Pons (tissue), 1 donor: ENCODE measurements at regions not wholly inside any gene's neighbourhood (a gene's known extent, or its start where the extent isn't known, plus 50 kb on each side); places are given as distances from the start of the nearest gene placed in this dataset.
"Not testable (repeated sequence)": the region's sequence is repeated elsewhere in the genome, so short reads cannot be mapped to it uniquely, and the experiment has no call there.

ENCODE experiments used
- DNase-seq: peaks from one replicate; pipeline ENCODE4 v3.0.0-alpha.2; 2016; ENCODE audit warnings: low spot score

DNA sequence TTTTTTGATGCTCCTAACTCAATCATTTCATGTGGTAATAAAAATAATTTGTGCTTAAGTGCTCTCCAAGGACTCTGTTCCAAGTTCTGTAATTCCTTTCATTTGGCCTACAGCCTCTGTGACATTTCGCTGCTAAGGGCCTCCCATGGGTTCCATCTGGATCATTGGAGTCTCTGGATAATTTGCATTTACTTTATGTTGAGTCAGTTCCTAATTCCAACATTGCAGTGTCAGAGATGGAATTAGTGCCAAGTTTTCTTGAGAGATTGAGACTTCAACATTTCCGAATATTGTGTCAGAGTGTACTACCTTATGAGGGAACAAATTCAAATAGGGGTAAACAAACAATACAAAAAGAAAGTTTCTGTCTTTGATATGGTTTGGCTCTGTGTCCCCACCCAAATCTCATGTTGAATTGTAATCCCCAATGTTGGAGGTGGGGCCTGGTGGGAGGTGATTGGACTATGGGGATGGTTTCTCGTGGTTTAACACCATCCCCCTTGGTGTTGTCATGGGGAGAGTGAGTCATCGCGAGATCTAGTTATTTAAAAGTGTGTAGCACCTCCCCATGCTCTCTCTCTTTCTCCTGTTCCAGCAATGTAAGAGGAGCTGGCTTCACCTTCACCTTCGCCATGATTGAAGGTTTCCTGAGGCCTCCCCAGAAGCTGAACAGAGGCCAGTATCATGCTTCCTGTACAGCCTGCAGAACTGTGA lies 244.1 kb upstream of the TBX18 start:
- peak; percentile 17 for DNase-seq

DNA sequence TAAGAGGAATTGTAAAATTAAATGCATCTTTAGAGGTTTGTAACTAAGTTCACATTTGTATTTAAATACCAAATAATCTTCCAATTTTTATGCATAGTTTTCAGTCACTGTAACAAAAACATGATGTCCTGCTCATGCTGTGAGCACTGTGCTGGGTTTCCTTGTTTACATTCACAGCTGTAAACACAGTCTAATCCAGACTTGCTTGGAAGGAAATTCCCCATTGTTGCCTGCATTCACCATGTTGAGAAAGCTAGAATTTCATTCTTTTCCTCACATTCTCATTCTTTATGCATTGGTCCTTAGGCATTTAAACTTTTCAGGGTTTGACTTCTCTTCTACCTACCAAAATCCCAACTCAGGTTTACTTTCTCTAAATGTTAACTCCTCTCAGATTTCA lies 242.0 kb upstream of the TBX18 start:
- DNase-seq: no peak

DNA sequence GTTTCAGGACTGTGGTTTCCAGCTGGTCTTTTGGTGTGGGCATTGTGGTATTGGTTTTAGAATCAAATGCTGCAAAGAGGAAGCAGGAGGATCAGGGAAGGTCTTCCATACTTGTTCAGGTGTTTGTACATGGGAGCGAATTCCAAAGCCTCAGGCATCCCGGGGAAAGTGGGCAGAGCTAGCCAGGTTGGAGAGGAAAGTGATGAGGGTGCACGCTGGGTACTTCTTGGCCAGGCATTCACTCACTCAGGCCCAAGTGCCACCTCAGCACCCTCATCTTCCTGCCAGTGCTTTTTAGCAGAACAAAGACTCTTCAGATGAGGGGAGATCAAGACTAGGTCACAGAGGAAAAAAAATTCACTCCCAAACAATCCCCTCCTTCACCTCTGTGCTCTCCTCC lies 241.1 kb upstream of the TBX18 start:
- DNase-seq: no peak

DNA sequence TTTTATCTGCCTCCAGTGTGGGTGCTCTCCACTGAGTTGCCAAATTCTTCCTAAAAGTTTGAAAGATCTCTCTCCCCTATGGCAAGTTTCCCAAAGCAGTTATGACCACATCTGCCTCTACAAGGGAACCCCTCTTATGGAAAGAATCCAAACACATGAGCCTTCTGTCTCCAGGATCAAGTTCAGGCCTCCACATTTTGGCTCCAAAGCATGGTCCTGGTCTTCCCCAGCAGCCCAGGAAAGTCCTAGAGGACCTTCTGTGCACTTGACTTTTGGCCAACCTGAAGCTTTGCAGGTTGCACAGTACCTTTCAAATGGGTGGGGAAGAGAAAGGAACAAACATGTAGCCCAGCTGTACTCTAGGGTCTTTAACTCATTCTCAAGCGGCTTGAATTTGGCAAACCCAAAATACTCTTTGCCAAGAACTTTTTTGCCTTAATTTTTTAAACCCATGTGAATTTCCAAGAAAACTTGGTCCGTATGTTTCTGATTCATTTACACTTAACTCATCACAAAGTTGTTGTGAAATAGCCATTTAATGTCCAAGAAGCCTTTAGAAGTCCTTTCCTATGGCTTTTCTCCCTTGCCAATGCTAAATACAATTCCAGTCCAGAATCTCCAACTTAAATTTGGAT lies 240.1 kb upstream of the TBX18 start:
- no peak for DNase-seq

DNA sequence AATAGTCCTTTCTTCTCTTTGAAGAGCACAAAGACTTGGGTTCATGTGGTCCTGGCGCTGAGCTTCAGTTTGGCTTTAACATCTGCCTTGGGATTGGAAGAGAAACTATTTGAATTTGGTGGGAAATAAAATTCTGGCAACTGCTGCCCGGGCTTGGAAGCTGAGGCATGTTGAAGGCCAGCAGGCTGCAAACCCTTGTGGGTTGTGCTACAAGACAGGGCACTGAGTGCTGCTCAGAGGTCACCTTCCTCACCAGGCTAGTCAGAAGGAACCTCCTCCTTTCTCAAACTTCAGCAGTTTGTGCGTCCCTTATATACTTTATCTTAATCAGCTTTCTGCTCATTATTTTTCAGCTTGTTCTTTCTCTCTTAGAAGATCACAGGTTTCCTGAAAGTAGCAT lies 238.4 kb upstream of the TBX18 start:
- DNase-seq: no peak

DNA sequence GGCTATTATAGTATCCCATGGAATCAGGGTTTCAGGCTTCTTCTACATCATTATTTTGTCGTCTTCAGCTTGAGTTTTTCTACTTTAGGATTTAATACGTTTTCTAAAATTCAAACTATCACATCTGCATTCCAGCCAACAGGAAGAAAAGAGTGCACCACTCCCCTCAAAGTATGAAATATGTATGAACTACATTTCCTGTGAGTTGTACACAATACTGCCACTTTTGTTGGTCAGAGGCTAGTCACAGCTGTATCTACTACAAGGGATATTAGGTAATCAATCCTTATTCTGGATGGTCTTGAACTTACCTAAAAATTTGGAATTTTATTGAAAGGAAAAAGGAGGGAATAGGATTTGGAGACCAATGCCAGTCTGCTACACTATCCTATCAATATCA lies 235.6 kb upstream of the TBX18 start:
- no peak for DNase-seq

DNA sequence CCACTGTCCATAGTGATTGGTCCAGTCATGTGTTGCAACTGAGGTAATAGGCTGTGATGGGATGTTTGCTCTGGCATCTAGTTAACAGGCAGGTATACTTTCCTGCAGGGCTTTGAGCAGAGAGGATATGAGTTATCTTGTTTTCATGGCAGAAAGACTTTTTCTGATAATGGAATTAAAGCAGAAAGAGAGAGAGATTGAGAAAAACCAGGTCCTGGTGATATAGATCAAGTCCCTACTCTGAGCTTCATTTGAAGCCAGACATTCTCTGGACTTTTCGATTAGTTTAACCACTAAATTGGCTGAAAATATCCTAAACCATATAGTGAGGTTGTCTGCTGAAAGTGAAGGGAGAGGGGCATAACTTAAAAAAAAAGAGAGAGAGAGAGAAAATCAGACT lies 233.8 kb upstream of the TBX18 start:
- DNase-seq: no peak

DNA sequence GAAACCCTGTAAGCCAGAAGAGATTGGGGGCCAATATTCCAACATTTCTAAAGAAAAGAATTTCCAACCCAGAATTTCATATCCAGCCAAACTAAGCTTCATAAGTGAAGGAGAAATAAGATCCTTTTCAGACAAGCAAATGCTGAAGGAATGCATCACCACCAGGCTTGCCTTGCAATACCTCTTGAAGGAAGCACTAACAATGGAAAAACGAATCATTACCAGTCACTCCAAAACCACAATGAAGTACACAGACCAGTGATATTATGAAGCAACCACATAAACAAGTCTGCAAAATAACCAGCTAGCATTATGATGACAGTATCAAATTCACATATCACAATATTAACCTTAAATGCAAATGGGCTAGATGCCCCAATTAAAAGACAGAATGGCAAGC lies 224.4 kb upstream of the TBX18 start:
- DNase-seq: not testable (repeated sequence)

DNA sequence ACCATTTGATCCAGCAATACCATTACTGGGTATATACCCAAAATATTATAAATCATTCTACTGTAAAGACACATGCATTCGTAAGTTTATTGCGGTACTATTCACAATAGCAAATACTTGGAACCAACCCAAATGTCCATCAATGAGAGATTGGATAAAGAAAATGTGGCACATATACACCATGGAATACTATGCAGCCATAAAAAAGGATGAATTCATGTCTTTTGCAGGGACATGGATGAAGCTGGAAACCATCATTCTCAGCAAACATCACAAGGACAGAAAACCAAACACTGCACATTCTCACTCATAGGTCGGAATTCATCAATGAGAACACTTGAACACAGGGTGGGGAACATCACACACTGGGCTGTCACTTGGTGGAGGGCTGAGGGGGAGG lies 221.1 kb upstream of the TBX18 start:
- not testable (repeated sequence) for DNase-seq

DNA sequence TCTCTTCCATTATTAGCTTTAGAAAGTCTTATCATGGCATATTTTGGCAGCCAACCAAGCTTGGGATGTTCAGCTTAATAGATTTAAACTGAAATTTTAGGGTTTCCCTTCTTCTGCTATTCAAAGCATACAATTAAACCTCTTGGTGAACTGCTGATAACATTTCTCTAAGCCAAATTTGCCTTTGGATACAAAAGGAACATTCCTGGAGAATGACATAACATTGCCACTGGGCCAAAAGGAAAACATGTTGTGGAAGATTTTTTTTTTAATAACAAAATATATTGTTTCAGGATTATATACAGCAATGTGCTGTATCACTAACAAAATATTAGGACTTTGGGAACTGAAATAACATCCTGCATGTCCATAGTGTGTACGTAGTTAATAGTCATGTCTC lies 215.1 kb upstream of the TBX18 start:
- DNase-seq: no peak

DNA sequence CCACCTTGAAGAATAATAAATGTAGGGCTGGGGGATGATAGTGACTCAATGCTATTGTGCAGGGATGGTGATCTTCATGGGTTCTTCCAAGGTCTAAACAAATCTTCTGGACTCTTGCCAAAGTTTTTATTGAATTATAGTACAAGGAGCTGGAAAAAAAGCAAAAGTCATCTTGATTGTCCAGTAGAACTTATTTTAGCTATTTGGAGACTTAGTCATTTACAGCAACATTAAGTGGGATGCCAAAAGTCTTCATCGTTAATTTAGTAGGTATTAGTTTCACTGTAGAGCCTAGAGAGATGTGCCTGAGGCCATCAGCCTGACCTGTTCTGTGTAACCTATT lies 212.9 kb upstream of the TBX18 start:
- DNase-seq: no peak

DNA sequence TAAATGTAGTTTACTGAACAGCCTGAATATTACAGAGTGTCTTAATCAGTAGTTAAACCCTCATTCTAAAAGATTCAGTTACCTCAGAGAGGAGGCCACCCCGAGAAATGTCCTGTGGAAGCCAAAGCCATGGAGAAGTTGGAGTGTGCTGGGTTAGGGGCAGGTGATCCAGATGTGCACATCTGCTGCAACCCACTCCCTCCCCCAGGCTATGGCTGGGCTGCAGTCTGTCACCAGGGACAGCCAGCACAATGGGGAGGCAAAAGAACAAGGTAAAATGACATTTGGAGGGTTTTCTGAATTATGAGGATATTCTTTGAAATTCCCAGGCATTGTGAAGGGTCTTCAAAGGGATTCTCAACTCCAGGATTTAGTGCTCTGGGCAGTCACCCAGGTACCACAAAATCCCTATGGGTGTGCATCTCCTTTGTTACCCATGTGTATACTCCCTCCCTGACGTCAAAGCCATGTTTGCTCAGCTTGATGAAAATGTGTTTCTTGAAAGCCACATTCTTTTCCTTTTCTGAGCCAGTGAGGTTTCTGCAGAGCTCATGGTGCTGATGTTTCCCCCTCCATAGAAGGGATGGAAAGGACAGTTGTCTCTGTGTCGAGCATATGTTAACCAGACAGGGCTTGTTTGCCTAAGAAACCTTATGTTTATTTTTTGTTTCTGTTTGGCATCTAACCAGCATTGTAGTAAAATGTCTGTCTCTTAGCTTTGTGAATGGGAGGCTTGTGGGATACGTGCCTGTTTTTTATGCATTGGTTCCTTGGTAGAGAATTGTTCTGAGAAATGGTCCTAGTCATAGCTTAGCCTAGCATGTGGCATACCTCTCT lies 212.3 kb upstream of the TBX18 start:
- no peak for DNase-seq

DNA sequence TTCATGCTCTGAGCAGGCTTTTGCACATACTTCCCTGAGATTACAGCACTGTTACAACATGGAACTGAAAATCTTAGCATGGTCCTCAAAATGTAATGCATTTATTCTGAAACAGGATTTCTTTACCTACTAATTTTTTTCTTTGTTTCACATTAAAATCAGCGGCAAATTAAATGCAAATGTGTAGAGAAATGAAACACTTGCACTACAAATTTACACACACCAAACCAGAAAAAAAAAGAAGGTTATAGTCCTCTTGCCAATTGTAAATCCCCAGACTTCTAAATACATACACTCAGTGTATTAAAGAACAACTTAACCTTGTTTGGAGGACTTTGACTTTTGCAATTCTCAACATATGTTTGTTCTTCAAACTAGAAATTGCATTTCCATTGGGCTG lies 210.9 kb upstream of the TBX18 start:
- no peak for DNase-seq

DNA sequence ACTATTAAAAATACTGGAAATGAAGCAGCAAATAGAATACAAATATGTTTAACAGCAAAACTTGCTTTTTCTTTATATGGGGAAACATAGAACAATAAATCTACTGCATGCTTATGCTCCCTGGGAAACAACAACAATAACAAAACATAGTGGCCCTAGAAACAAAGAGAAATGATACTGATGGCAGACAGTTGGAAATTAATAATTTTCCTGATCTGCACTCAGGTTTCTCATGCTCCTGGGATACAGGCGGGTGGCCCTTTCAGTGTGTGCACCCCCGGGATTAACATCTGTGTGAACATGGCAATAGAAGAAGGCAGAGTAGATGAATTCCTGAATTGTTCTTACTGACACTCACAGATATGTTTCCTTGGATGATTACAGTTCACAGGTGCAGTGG lies 209.2 kb upstream of the TBX18 start:
- DNase-seq: no peak

DNA sequence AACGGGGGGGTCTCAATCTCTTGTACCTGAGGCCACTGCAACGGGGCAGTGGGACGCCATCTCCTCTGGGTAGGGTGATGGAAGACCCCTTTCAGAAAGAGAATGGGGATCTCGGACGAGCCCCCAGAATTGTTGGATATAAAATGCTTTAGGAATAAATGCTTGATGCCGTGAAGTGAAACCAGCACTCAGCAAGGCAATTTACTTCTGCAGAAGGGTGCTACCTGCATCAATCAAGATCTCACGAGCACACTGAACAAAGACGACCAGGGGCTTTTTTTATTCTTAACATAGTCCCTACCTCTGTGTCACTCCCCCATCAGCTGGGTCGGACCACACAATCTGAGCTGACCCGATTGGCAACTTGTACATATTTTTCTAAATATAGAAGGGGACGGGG lies 203.6 kb upstream of the TBX18 start:
- DNase-seq: no peak

DNA sequence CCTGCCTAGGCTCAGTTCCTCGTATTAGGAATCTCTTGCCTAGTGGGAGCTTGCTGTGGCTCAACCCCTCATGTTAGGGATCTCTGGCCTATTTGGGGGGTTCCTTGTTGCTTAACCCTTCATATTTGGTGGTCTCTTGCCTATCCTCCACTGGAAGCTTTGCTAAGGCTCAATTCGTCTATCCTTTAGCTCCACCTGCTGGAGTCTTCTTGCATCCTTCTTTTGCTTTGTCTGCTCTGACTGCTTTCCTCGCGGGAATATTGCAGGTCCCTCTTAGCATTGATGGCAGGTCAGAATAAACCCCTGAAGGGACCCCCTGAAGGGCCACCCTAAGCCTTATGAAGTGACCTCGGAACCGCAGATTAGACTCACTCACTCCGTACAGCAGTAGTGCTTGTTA lies 203.0 kb upstream of the TBX18 start:
- DNase-seq: peak; percentile 46

DNA sequence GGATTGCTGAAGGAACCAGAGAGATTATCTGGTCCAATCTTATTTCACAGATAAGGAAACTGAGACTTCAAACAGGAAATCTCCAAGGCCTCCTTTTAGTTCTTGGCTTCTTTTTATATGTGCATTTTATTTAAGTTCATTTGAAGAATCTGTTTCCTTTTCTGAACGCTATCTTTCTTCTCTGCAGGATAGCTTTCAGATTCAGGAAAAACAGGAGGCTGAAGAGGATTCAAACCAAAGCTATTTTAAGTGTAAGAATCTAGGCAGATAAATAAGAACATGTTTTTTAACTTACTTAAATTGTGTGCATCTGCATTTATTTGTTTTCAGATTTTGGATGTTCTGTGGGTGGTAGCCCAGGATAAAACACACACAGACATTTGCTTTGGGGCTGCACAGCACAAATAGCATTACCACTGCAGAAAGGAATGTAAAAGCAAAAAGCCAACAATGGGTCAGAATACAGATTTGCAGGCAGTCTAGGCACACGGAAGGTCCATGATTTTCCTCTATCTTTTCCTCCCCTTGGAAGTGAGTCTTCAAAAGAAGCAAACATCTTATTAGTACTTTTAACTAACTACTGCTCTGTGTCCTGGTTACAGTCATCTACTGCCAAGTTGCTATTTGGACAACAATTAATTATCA lies 188.8 kb upstream of the TBX18 start:
- no peak for DNase-seq

DNA sequence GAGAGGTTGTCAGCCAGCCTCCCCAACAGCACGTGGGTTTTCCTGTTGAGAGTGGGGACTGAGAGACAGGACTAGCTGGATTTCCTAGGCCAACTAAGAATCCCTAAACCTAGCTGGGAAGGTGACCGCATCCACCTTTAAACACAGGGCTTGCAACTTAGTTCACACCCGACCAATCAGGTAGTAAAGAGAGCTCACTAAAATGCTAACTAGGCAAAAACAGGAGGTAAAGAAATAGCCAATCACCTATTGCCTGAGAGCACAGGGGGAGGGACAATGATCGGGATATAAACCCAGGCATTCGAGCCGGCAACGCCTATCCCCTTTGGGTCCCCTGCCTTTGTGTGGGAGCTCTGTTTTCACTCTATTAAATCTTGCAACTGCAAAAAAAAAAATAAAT lies 180.5 kb upstream of the TBX18 start:
- not testable (repeated sequence) for DNase-seq

DNA sequence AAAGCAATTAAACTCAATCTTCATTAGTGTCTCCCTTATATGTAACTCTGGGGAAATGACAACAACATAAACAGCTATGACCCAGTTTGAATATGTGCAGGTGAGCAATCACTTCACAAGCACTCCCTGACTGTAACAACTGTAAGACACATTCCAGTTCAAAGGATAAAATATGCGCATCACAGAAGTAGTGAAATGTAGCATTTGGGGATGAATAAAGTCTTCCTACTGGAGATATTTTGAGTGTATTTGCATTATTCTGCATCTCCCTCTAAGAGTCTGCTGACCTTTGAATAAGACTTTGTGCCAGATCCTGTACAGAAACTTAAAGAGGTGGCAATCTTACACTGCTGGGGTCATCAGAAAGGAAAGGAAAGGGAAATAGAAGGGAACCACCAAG lies 179.5 kb upstream of the TBX18 start:
- DNase-seq: no peak

DNA sequence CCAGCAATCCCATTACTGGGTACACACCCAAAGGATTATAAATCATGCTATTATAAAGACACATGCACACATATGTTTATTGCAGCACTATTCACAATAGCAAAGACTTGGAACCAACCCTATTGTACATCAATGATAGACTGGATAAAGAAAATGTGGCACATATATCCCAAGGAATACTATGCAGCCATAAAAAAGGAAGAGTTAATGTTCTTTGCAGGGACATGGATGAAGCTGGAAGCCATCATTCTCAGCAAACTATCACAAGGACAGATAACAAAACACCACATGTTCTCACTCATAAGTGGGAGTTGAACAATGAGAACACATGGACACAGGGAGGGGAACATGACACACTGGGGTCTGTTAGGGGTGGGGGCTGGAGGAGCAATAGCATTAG lies 177.2 kb upstream of the TBX18 start:
- not testable (repeated sequence) for DNase-seq

DNA sequence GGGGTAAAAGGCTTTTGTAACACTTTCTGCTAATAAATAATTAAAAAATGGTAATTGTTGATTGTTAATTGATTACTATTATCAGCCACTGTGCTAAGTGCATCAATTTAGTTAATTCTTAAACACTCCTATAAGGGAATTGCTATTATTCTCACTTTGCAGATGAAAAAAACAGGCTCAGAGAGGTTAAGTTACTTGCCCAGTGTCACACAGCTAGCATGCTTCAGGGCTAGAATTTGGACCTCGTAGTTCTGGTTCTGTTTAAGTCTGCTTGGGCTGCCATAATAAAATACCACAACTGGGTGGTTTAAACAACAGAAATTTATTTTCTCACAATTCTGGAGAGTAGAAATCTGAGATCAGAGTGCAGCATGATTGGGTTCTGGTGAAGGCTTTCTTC lies 164.8 kb upstream of the TBX18 start:
- DNase-seq: no peak

DNA sequence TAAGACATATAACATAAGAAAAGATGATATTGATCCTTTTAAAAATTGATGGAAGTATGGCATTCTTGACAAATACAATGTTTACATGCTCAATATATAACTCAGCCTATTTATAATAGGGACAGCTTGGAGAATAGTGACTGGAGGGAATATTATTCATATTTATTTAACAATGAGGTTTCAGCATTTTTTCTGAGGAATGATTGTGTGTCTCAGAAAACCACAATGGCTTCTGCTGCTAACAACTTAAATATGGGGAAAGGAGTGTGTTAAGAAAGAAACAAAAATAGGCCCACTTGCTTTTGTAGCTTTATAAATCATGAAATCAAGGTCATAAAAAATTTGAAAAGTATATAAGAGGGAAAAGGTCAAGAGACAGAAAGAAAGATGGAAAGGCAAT lies 163.2 kb upstream of the TBX18 start:
- DNase-seq: no peak
